ENCODE measurements at regions not wholly inside any gene's neighbourhood (a gene's known extent, or its start where the extent isn't known, plus 50 kb on each side); places are given as distances from the start of the nearest gene placed in this dataset.

GRCh38 chr13:48761256-48761655, 107.5 kb downstream of the CYSLTR2 start:
- H3K27ac ChIP-seq (ENCODE audit: low read length): no peak overlapping the region
- H3K27ac Mint-ChIP-seq: no peak overlapping the region
- no peaks in the 10 kb centered on the region for H3K9me3 ChIP-seq (ENCODE audit: control insufficient read depth, insufficient read depth, low read length)
- WGBS (ENCODE audit: insufficient coverage): 87% methylated on average over 2 of the region's 2 CpGs
- no peaks in the 10 kb centered on the region for H3K4me1 Mint-ChIP-seq
- H3K4me3 ChIP-seq (ENCODE audit: low read length): no peak overlapping the region
- no peaks in the 10 kb centered on the region for H3K4me1 ChIP-seq (ENCODE audit: control insufficient read depth, insufficient read depth, low read length)
- H3K27me3 ChIP-seq (ENCODE audit: control insufficient read depth, insufficient read depth, low read length): no peaks in the 10 kb centered on the region
- H3K4me3 Mint-ChIP-seq: no peak overlapping the region
- TF ChIP-seq CTCF (IDR thresholded peaks at IDR 0.05): no peak
- H3K27me3 Mint-ChIP-seq (ENCODE audit: low read depth in 2 of 2): peaks cover 2 to 22% of the 10 kb centered on the region in 2 donors
- no peaks in the 10 kb centered on the region for H3K36me3 ChIP-seq (ENCODE audit: control insufficient read depth, insufficient read depth, low read length)
- DNase-seq (no peak), ATAC-seq (no peak)
- intact Hi-C loops (cut with micrococcal nuclease): no loop called here
- H3K9me3 Mint-ChIP-seq: peaks cover 4 to 11% of the 10 kb centered on the region in 2 donors
- peaks cover 15% of the 10 kb centered on the region for H3K36me3 Mint-ChIP-seq

- Histone ChIP-seq H3K4me3 (ENCODE audit: low read length) (no peak overlapping the region), H3K27me3 (ENCODE audit: control insufficient read depth, insufficient read depth, low read length) (peaks cover 4% of the 10 kb centered on the region), H3K4me1 (ENCODE audit: control insufficient read depth, insufficient read depth, low read length) (no peaks in the 10 kb centered on the region), H3K9me3 (ENCODE audit: control insufficient read depth, insufficient read depth, low read length) (no peaks in the 10 kb centered on the region), H3K27ac (ENCODE audit: low read length) (no peak overlapping the region), H3K36me3 (ENCODE audit: control insufficient read depth, insufficient read depth, low read length) (no peaks in the 10 kb centered on the region)
- ATAC-seq (peak; percentile 100), DNase-seq (peak; percentile 68 to 92)
- Mint-ChIP-seq H3K4me3 (no peak overlapping the region), H3K27me3 (ENCODE audit: low read depth in 2 of 2) (peaks cover 21 to 44% of the 10 kb centered on the region in 2 donors), H3K27ac (no peak overlapping the region), H3K9me3 (peaks cover 2 to 11% of the 10 kb centered on the region in 2 donors), H3K4me1 (peaks cover 6 to 8% of the 10 kb centered on the region in 2 donors), H3K36me3 (peaks cover 27% of the 10 kb centered on the region)
- WGBS (ENCODE audit: insufficient coverage): 38% methylated on average over 4 of the region's 4 CpGs
- TF ChIP-seq CTCF (IDR thresholded peaks at IDR 0.05): peak; percentile 100
- intact Hi-C loops (cut with micrococcal nuclease): loop anchor here (1.0 to 2.0 kb wide), 3 partner anchors 174 to 642 kb away; no protein-coding TSS in a partner anchor
Measured at GRCh38 chr13:48769107-48769704, 115.5 kb downstream of the CYSLTR2 start.

- 71% methylated on average over 1 of the region's 1 CpG for WGBS (ENCODE audit: insufficient coverage)
- Mint-ChIP-seq H3K4me1 (peaks cover 6 to 8% of the 10 kb centered on the region in 2 donors), H3K36me3 (peaks cover 19% of the 10 kb centered on the region), H3K9me3 (peaks cover 0 to 6% of the 10 kb centered on the region in 2 donors), H3K4me3 (no peak overlapping the region), H3K27ac (no peak overlapping the region), H3K27me3 (ENCODE audit: low read depth in 2 of 2) (peaks cover 29 to 46% of the 10 kb centered on the region in 2 donors)
- ATAC-seq: no peak
- no peak for TF ChIP-seq CTCF (IDR thresholded peaks at IDR 0.05)
- no peak for DNase-seq
- Histone ChIP-seq H3K27ac (ENCODE audit: low read length) (no peak overlapping the region), H3K27me3 (ENCODE audit: control insufficient read depth, insufficient read depth, low read length) (peaks cover 4% of the 10 kb centered on the region), H3K9me3 (ENCODE audit: control insufficient read depth, insufficient read depth, low read length) (no peaks in the 10 kb centered on the region), H3K4me1 (ENCODE audit: control insufficient read depth, insufficient read depth, low read length) (no peaks in the 10 kb centered on the region), H3K36me3 (ENCODE audit: control insufficient read depth, insufficient read depth, low read length) (no peaks in the 10 kb centered on the region), H3K4me3 (ENCODE audit: low read length) (no peak overlapping the region)
- intact Hi-C loops (cut with micrococcal nuclease): no loop called here
Measured at GRCh38 chr13:48770372-48770771, 116.6 kb downstream of the CYSLTR2 start.

GRCh38 chr13:48772908-48773307, 119.2 kb downstream of the CYSLTR2 start:
- WGBS (ENCODE audit: insufficient coverage): 46% methylated on average over 1 of the region's 1 CpG
- Mint-ChIP-seq H3K4me1 (peaks cover 6 to 8% of the 10 kb centered on the region in 2 donors), H3K36me3 (peaks cover 12% of the 10 kb centered on the region), H3K27ac (no peak overlapping the region), H3K9me3 (no peaks in the 10 kb centered on the region), H3K4me3 (no peak overlapping the region), H3K27me3 (ENCODE audit: low read depth in 2 of 2) (peaks cover 30 to 47% of the 10 kb centered on the region in 2 donors)
- ATAC-seq (no peak), DNase-seq (no peak)
- intact Hi-C loops (cut with micrococcal nuclease): no loop called here
- peaks cover 2% of the 10 kb centered on the region for H3K27me3 ChIP-seq (ENCODE audit: control insufficient read depth, insufficient read depth, low read length)
- H3K4me1 ChIP-seq (ENCODE audit: control insufficient read depth, insufficient read depth, low read length): no peaks in the 10 kb centered on the region
- H3K4me3 ChIP-seq (ENCODE audit: low read length): no peak overlapping the region
- H3K27ac ChIP-seq (ENCODE audit: low read length): no peak overlapping the region
- no peaks in the 10 kb centered on the region for H3K36me3 ChIP-seq (ENCODE audit: control insufficient read depth, insufficient read depth, low read length)
- no peak for TF ChIP-seq CTCF (IDR thresholded peaks at IDR 0.05)
- no peaks in the 10 kb centered on the region for H3K9me3 ChIP-seq (ENCODE audit: control insufficient read depth, insufficient read depth, low read length)

All from natural killer cell (primary cell).